NCI-H345 treated with DMSO at 0.1 percent for 48 hours (cell line): ENCODE measurements at regions not wholly inside any gene's neighbourhood (a gene's known extent, or its start where the extent isn't known, plus 50 kb on each side); places are given as distances from the start of the nearest gene placed in this dataset.
"Not testable (repeated sequence)": the region's sequence is repeated elsewhere in the genome, so short reads cannot be mapped to it uniquely, and the experiment has no call there.

Experiments used
- DNase-seq: peaks from one replicate; lab custom pipeline; 2025; ENCODE audit not compliant: unreplicated experiment; lab: John Stamatoyannopoulos, UW

GRCh38 chr16:87012954-87013938, 303.9 kb downstream of the C16orf95 start:
- DNase-seq, result no peak

GRCh38 chr16:87014112-87014511, 303.1 kb downstream of the C16orf95 start:
- DNase-seq, result no peak

GRCh38 chr16:87015021-87015420, 302.2 kb downstream of the C16orf95 start:
- no peak for DNase-seq

GRCh38 chr16:87016046-87017035, 300.9 kb downstream of the C16orf95 start:
- DNase-seq, result no peak

- no peak for DNase-seq
These were observed 299.7 kb downstream of the C16orf95 start for GRCh38 chr16:87017371-87018012.

- DNase-seq, result no peak
These were observed 291.5 kb downstream of the C16orf95 start for GRCh38 chr16:87025676-87026075.

GRCh38 chr16:87027056-87027616, 290.1 kb downstream of the C16orf95 start:
- no peak for DNase-seq

- no peak for DNase-seq
These were observed 288.5 kb downstream of the C16orf95 start for GRCh38 chr16:87028481-87029320.

GRCh38 chr16:87032554-87032953, 284.6 kb downstream of the C16orf95 start:
- no peak for DNase-seq

GRCh38 chr16:87033021-87033471, 284.1 kb downstream of the C16orf95 start:
- DNase-seq, result no peak

- DNase-seq, result no peak
These were observed 283.5 kb downstream of the C16orf95 start for GRCh38 chr16:87033541-87034300.

- no peak for DNase-seq
These were observed 282.9 kb downstream of the C16orf95 start for GRCh38 chr16:87034317-87034716.

GRCh38 chr16:87035053-87035452, 282.1 kb downstream of the C16orf95 start:
- DNase-seq, result no peak

- no peak for DNase-seq
These were observed 280.2 kb downstream of the C16orf95 start for GRCh38 chr16:87037012-87037411.

GRCh38 chr16:87038528-87038927, 278.7 kb downstream of the C16orf95 start:
- DNase-seq, result not testable (repeated sequence)

GRCh38 chr16:87040169-87041117, 276.7 kb downstream of the C16orf95 start:
- DNase-seq, result no peak

GRCh38 chr16:87041286-87041685, 275.9 kb downstream of the C16orf95 start:
- DNase-seq, result no peak
